K562 (cell line): ENCODE measurements at regions not wholly inside any gene's neighbourhood (a gene's known extent, or its start where the extent isn't known, plus 50 kb on each side); places are given as distances from the start of the nearest gene placed in this dataset.

Source experiments
- ARID2 ChIP-seq: fragments of 450-650 bp; IDR thresholded peaks from 2 replicates; pipeline ENCODE4 v1.6.1; 2017; ENCODE audit warnings: antibody characterized with exemption, mild to moderate bottlenecking
- FOXA1 ChIP-seq: fragments of 450-650 bp; IDR thresholded peaks from 2 replicates; pipeline ENCODE4 v1.6.1; 2016; ENCODE audit warnings: mild to moderate bottlenecking, borderline replicate concordance
- REST ChIP-seq, 2 experiments: fragments of 450-650 bp; formaldehyde crosslinking in 1 of 2; IDR thresholded peaks; 2 replicates each; pipeline versions ENCODE4 v1.4.0 to v1.6.1; 2014 to 2020; ENCODE audit warnings: mild to moderate bottlenecking in 2 of 2, borderline replicate concordance in 1 of 2, low read depth in 1 of 2
- SRSF1 ChIP-seq: fragments of 200-400 bp; formaldehyde crosslinking; IDR thresholded peaks from 2 replicates; pipeline ENCODE4 v1.6.1; 2017; ENCODE audit warnings: mild to moderate bottlenecking, low read depth, low read length, moderate library complexity
- ZBTB1 ChIP-seq: sonication (generic); formaldehyde crosslinking; IDR thresholded peaks from 2 replicates; pipeline ENCODE4 v1.8.1; 2023; ENCODE audit warnings: missing genetic modification reagents, low read depth, mild to moderate bottlenecking, borderline replicate concordance

GRCh38 chr1:111062624-111063023, 77.3 kb downstream of the DRAM2 start (continued):
- TF ChIP-seq ZBTB1 (CRISPR knock-in tag): no peak
- no peak for TF ChIP-seq FOXA1
- no peak for TF ChIP-seq ARID2
- TF ChIP-seq SRSF1: no peak
- no peak for TF ChIP-seq REST (IDR thresholded peaks at IDR 0.05; ENCODE audit: borderline replicate concordance)
- no peak for TF ChIP-seq REST (CRISPR knock-in tag; IDR thresholded peaks at IDR 0.05; ENCODE audit: low read depth)
- TF ChIP-seq, all 486 proteins: peak for 0
